Vagina (tissue), 2 donors: ENCODE measurements at regions not wholly inside any gene's neighbourhood (a gene's known extent, or its start where the extent isn't known, plus 50 kb on each side); places are given as distances from the start of the nearest gene placed in this dataset.

Experiments used
- POLR2A ChIP-seq, 2 donors: fragments of 450-650 bp; IDR thresholded peaks; one replicate each; pipeline ENCODE4 v1.6.1; 2017; ENCODE audit warnings: antibody characterized with exemption in 2 of 2, mild to moderate bottlenecking in 2 of 2, moderate library complexity in 2 of 2
- POLR2AphosphoS5 ChIP-seq, 2 donors: sonication (generic); formaldehyde crosslinking; IDR thresholded peaks; one replicate each; pipeline ENCODE4 v1.9.0; 2017; ENCODE audit warnings: antibody characterized with exemption in 2 of 2, mild to moderate bottlenecking in 2 of 2, low read depth in 1 of 2; ENCODE audit not compliant: insufficient read depth in 1 of 2
- TF ChIP-seq, protein P1 (sequence below), 3 experiments: fragments of 450-650 bp in 2 of 3; fragments of 200-600 bp in 1 of 3; sonication (generic) in 1 of 3; IDR thresholded peaks; one replicate each; pipeline ENCODE4 v1.5.1; 2017 to 2019; ENCODE audit warnings: antibody characterized with exemption in 3 of 3, mild to moderate bottlenecking in 2 of 3, moderate library complexity in 2 of 3

- TF ChIP-seq POLR2AphosphoS5 (IDR thresholded peaks at IDR 0.05; ENCODE audit: insufficient read depth in 1 of 2, low read depth in 1 of 2), result no peak
- TF ChIP-seq, protein P1, sequence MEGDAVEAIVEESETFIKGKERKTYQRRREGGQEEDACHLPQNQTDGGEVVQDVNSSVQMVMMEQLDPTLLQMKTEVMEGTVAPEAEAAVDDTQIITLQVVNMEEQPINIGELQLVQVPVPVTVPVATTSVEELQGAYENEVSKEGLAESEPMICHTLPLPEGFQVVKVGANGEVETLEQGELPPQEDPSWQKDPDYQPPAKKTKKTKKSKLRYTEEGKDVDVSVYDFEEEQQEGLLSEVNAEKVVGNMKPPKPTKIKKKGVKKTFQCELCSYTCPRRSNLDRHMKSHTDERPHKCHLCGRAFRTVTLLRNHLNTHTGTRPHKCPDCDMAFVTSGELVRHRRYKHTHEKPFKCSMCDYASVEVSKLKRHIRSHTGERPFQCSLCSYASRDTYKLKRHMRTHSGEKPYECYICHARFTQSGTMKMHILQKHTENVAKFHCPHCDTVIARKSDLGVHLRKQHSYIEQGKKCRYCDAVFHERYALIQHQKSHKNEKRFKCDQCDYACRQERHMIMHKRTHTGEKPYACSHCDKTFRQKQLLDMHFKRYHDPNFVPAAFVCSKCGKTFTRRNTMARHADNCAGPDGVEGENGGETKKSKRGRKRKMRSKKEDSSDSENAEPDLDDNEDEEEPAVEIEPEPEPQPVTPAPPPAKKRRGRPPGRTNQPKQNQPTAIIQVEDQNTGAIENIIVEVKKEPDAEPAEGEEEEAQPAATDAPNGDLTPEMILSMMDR (IDR thresholded peaks at IDR 0.05), result no peak
- TF ChIP-seq POLR2A (IDR thresholded peaks at IDR 0.05), result no peak
These were observed 124.2 kb upstream of the SMAD3 start for GRCh38 chr15:66941108-66941711.
